GM12892 (cell line): ENCODE measurements at regions not wholly inside any gene's neighbourhood (a gene's known extent, or its start where the extent isn't known, plus 50 kb on each side); places are given as distances from the start of the nearest gene placed in this dataset.

Experiments used
- POLR2A ChIP-seq: IDR thresholded peaks from 2 replicates; pipeline ENCODE4 v1.6.1; 2011; ENCODE audit warnings: low read depth, low read length, control low read depth
- POLR2AphosphoS5 ChIP-seq: IDR thresholded peaks from 2 replicates; pipeline ENCODE4 v1.6.1; 2011; ENCODE audit warnings: low read depth, low read length, control low read depth

- TF ChIP-seq POLR2A (no peak), POLR2AphosphoS5 (no peak)
Observed at GRCh38 chr6:93889713-93890112, 470.4 kb upstream of the EPHA7 start.
